GM12873 (cell line): ENCODE measurements at regions not wholly inside any gene's neighbourhood (a gene's known extent, or its start where the extent isn't known, plus 50 kb on each side); places are given as distances from the start of the nearest gene placed in this dataset.

ENCODE experiments used
- CTCF ChIP-seq: IDR thresholded peaks from 2 replicates; pipeline ENCODE4 v1.5.1; 2012; ENCODE audit warnings: low read depth, mild to moderate bottlenecking, moderate library complexity, low read length, control low read depth; ENCODE audit not compliant: insufficient read depth; ENCODE audit errors: missing control alignments

- no peak for TF ChIP-seq CTCF
Observed at GRCh38 chr1:238153253-238153652, 262.5 kb upstream of the ZP4 start.

- TF ChIP-seq CTCF: no peak
Observed at GRCh38 chr1:238152119-238152518, 261.4 kb upstream of the ZP4 start.

- no peak for TF ChIP-seq CTCF
Observed at GRCh38 chr1:238143038-238143437, 252.3 kb upstream of the ZP4 start.

GRCh38 chr1:238141353-238141752 is 250.6 kb upstream of the ZP4 start:
- TF ChIP-seq CTCF: no peak

- TF ChIP-seq CTCF: no peak
Observed at GRCh38 chr1:238139713-238140112, 249.0 kb upstream of the ZP4 start.

- TF ChIP-seq CTCF: no peak
Observed at GRCh38 chr1:238138059-238138626, 247.4 kb upstream of the ZP4 start.

- TF ChIP-seq CTCF: no peak
Observed at GRCh38 chr1:238135708-238136664, 245.3 kb upstream of the ZP4 start.
